Panc1 (cell line): ENCODE measurements at regions not wholly inside any gene's neighbourhood (a gene's known extent, or its start where the extent isn't known, plus 50 kb on each side); places are given as distances from the start of the nearest gene placed in this dataset.

Source experiments
- ATAC-seq: fragments of 200-7000 bp; cut with Tn5 transposase; 2 replicates; pipeline ENCODE4 v1.9.1; 2020; ENCODE audit warnings: mild to moderate bottlenecking, moderate library complexity
- BruUV-seq: library from RNA; stranded (reverse); fragments of 400-500 nt; replicated peaks from 2 replicates; lab custom pipeline; 2021; lab: Mats Ljungman, UMichigan
- CTCF ChIA-PET: fragments of 300-600 bp; sonication (Branson Sonifier 250); formaldehyde crosslinking; loops from one replicate; lab custom pipeline; 2022; ENCODE audit warnings: antibody characterized with exemption; lab: Charles Lee
- POLR2A ChIA-PET: fragments of 300-600 bp; sonication (Branson Sonifier 250); formaldehyde crosslinking; loops from one replicate; lab custom pipeline; 2022; ENCODE audit warnings: antibody characterized with exemption; lab: Charles Lee
- DNase-seq: peaks from one replicate; pipeline ENCODE4 v3.0.0-alpha.2; 2010; ENCODE audit warnings: low read depth, low spot score
- H3K27ac ChIP-seq: 2 replicates; pipeline ENCODE4 v1.5.1; 2011; ENCODE audit warnings: mild to moderate bottlenecking, low read length, inconsistent platforms
- H3K27me3 ChIP-seq: fragments of 200-500 bp; sonication (Bioruptor generic); 2 replicates; pipeline ENCODE4 v1.6.0; 2014; ENCODE audit warnings: low read length, inconsistent platforms; ENCODE audit not compliant: control insufficient read depth, insufficient read depth
- H3K36me3 ChIP-seq: fragments of 200-500 bp; sonication (Bioruptor generic); 2 replicates; pipeline ENCODE4 v1.5.1; 2014; ENCODE audit warnings: inconsistent platforms, mild to moderate bottlenecking, low read length, moderate library complexity; ENCODE audit not compliant: control insufficient read depth, insufficient read depth
- H3K4me1 ChIP-seq: 2 replicates; pipeline ENCODE4 v1.5.1; 2011; ENCODE audit warnings: inconsistent platforms, mild to moderate bottlenecking, low read length, moderate library complexity; ENCODE audit not compliant: control insufficient read depth, insufficient read depth
- H3K4me3 ChIP-seq, 2 experiments: 2 replicates each; pipeline ENCODE4 v1.5.1; 2011 to 2012; ENCODE audit warnings: low read depth in 2 of 2, low read length in 2 of 2, mild to moderate bottlenecking in 2 of 2, inconsistent platforms in 1 of 2, moderate library complexity in 1 of 2
- H3K9me3 ChIP-seq: fragments of 200-500 bp; sonication (Bioruptor generic); 2 replicates; pipeline ENCODE4 v1.5.1; 2014; ENCODE audit warnings: low read depth, mild to moderate bottlenecking, inconsistent platforms, low read length, moderate library complexity; ENCODE audit not compliant: control insufficient read depth, insufficient read depth
- CTCF ChIP-seq: fragments of 450-650 bp; IDR thresholded peaks from 2 replicates; pipeline ENCODE4 v1.5.1; 2017; ENCODE audit warnings: mild to moderate bottlenecking
- POLR2AphosphoS5 ChIP-seq: IDR thresholded peaks from 2 replicates; pipeline ENCODE4 v1.6.1; 2012; ENCODE audit warnings: mild to moderate bottlenecking, low read depth, low read length, moderate library complexity
- SIN3A ChIP-seq: IDR thresholded peaks from 2 replicates; pipeline ENCODE4 v1.6.1; 2012; ENCODE audit warnings: low read depth, mild to moderate bottlenecking, low read length, moderate library complexity, borderline replicate concordance; ENCODE audit not compliant: insufficient read depth
- TCF7L2 ChIP-seq: IDR thresholded peaks from 2 replicates; pipeline ENCODE4 v1.6.1; 2011; ENCODE audit warnings: mild to moderate bottlenecking, low read depth, low read length, inconsistent platforms
- in situ Hi-C: cut with HindIII; loops from 2 replicates; pipeline ENCODE4 v1.10.0; 2016; ENCODE audit warnings: low sequenced_read_pairs, low pct_unique_long_range_greater_than_20kb
- intact Hi-C: fragments of 100-400 bp; cut with micrococcal nuclease; formaldehyde crosslinking; loops from one replicate; pipeline ENCODE4 v1.10.0; 2022; ENCODE audit not compliant: unreplicated experiment
- TF ChIP-seq, protein P1 (sequence below), 2 experiments: IDR thresholded peaks; 2 replicates each; pipeline ENCODE4 v1.6.1; 2011 to 2012; ENCODE audit warnings: low read depth in 2 of 2, control low read depth in 1 of 2, low read length in 1 of 2, mild to moderate bottlenecking in 1 of 2, moderate library complexity in 1 of 2; ENCODE audit not compliant: insufficient read depth in 1 of 2

- no peak; the same call in 1 of the 2 replicates for ATAC-seq
- no peak for TF ChIP-seq TCF7L2
- TF ChIP-seq, protein P1, sequence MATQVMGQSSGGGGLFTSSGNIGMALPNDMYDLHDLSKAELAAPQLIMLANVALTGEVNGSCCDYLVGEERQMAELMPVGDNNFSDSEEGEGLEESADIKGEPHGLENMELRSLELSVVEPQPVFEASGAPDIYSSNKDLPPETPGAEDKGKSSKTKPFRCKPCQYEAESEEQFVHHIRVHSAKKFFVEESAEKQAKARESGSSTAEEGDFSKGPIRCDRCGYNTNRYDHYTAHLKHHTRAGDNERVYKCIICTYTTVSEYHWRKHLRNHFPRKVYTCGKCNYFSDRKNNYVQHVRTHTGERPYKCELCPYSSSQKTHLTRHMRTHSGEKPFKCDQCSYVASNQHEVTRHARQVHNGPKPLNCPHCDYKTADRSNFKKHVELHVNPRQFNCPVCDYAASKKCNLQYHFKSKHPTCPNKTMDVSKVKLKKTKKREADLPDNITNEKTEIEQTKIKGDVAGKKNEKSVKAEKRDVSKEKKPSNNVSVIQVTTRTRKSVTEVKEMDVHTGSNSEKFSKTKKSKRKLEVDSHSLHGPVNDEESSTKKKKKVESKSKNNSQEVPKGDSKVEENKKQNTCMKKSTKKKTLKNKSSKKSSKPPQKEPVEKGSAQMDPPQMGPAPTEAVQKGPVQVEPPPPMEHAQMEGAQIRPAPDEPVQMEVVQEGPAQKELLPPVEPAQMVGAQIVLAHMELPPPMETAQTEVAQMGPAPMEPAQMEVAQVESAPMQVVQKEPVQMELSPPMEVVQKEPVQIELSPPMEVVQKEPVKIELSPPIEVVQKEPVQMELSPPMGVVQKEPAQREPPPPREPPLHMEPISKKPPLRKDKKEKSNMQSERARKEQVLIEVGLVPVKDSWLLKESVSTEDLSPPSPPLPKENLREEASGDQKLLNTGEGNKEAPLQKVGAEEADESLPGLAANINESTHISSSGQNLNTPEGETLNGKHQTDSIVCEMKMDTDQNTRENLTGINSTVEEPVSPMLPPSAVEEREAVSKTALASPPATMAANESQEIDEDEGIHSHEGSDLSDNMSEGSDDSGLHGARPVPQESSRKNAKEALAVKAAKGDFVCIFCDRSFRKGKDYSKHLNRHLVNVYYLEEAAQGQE (IDR thresholded peaks at IDR 0.05; ENCODE audit: insufficient read depth in 1 of 2, low read depth in 2 of 2, low read length in 1 of 2): no peak
- Histone ChIP-seq H3K9me3 (no peaks in the 10 kb centered on the region), H3K4me3 (no peak overlapping the region), H3K27ac (no peak overlapping the region), H3K36me3 (no peaks in the 10 kb centered on the region), H3K4me1 (no peaks in the 10 kb centered on the region), H3K27me3 (no peaks in the 10 kb centered on the region; the same call in none of the 2 replicates)
- ChIA-PET POLR2A (no interaction called here), CTCF (no interaction called here)
- DNase-seq: no peak
- no TSS peak for BruUV-seq
- in situ Hi-C loops: no loop called here
- intact Hi-C loops: no loop called here
Measured at GRCh38 chr17:34118564-34118963, 136.5 kb upstream of the CCL2 start.

DNA sequence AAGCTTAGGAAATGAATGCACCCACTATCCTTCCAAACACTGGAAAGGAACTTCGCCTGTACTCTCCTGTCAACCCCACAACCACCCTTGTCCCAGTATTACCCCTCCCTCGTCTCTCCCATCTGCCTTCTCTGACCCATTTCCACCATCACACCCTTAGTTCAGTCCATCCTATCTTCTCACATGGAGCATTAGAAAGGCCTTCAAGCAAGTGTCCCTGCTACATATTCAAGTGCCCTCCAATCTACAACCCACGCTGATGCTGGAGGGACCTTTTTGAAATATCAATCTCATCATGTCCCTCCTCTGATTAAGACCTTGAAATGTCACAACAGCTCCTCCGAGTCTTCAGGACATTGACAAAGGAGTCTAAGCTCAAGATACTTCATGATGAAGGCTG is 133.8 kb upstream of the CCL2 start:
- CTCF ChIA-PET: no interaction called here
- in situ Hi-C loops: no loop called here
- BruUV-seq: no TSS peak

More for the DNA sequence above, 133.8 kb upstream of the CCL2 start:
- H3K4me1 ChIP-seq: no peaks in the 10 kb centered on the region
- intact Hi-C loops: no loop called here
- POLR2A ChIA-PET: no interaction called here
- H3K4me3 ChIP-seq: no peak overlapping the region
- H3K36me3 ChIP-seq: no peaks in the 10 kb centered on the region
- no peak for TF ChIP-seq CTCF
- no peak for TF ChIP-seq SIN3A
- TF ChIP-seq POLR2AphosphoS5: no peak
- TF ChIP-seq TCF7L2: no peak
- TF ChIP-seq, protein P1 (IDR thresholded peaks at IDR 0.05; ENCODE audit: insufficient read depth in 1 of 2, low read depth in 2 of 2, low read length in 1 of 2): no peak
- no peak overlapping the region for H3K27ac ChIP-seq
- ATAC-seq: no peak
- H3K9me3 ChIP-seq: no peaks in the 10 kb centered on the region
- peaks cover 3% of the 10 kb centered on the region for H3K27me3 ChIP-seq
- no peak for DNase-seq
